ENCODE measurements at regions not wholly inside any gene's neighbourhood (a gene's known extent, or its start where the extent isn't known, plus 50 kb on each side); places are given as distances from the start of the nearest gene placed in this dataset.

- DNase-seq: no peak
- in situ Hi-C loops (cut with MboI; ENCODE audit: low pct_unique_long_range_greater_than_20kb, low sequenced_read_pairs): no loop called here
Observed at GRCh38 chr12:53829130-53829819, 77.5 kb upstream of the CISTR start.

DNA sequence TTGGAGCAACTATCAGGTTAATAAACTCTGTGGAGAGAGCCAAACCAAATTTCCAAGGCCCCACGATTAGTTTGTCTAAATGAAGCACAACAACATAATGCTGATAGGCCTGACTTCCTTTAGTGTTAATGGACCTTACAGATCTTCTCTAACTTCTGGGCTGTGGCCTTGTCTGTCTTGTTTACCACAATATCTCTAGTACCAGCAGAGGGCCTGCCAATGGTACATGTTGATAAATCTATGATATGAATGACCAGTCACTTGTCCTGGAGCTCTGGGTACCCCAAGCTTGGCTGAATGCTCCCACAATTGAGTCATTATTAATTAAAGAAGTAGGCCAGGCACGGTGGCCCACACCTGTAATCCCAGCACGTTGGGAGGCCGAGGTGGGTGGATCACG is 78.9 kb upstream of the CISTR start:
- in situ Hi-C loops (cut with MboI; ENCODE audit: low pct_unique_long_range_greater_than_20kb, low sequenced_read_pairs): no loop called here

DNA sequence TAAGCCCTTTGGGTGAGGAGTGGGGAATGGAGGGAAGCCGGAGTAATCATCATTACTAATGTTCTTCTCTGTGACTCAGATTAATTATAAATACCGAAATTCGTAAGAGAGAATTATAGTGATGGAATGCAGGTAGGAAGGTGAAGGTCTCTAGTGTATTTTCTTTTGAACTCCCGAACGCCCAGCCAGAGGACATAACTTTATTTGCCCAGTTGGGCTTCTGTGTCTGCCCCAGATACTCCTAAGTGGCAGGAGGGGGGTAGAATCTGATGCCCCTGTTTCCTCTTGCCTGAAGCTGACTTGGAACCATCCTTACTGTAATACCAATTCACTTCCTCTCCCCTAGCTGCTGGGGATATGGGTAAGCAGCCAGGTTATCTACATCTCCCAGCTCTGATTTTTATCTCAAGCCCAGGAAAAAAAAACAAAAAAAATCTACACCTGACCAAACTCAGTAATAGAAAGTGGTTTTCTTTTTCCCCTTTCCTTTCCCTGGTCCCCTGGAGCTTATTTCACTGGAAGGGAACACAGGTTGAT is 84.4 kb upstream of the CISTR start:
- in situ Hi-C loops (cut with MboI; ENCODE audit: low pct_unique_long_range_greater_than_20kb, low sequenced_read_pairs): no loop called here
- DNase-seq: no peak

More for the DNA sequence above, 78.9 kb upstream of the CISTR start:
- no peak for DNase-seq

DNA sequence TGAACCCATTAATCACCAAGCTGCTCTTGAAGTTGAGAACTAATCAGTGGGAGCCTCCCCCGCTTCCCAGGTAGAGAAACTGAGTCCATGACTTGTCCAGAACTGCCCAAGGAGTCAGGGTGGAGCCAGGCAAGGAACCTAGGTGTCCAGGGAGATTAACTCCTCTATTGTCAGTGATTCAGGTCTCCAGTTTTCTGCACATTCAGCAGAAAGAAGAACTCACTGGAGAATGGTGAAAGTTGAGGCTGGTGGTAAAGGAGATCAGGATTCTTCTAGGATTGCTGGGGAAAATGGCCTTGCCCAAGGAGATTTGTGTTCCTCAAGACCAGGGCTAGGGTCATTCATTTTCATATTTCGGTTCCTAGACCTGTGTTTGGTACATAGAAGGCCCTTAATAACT is 87.2 kb upstream of the CISTR start:
- in situ Hi-C loops (cut with MboI; ENCODE audit: low pct_unique_long_range_greater_than_20kb, low sequenced_read_pairs): no loop called here
- DNase-seq: no peak

DNA sequence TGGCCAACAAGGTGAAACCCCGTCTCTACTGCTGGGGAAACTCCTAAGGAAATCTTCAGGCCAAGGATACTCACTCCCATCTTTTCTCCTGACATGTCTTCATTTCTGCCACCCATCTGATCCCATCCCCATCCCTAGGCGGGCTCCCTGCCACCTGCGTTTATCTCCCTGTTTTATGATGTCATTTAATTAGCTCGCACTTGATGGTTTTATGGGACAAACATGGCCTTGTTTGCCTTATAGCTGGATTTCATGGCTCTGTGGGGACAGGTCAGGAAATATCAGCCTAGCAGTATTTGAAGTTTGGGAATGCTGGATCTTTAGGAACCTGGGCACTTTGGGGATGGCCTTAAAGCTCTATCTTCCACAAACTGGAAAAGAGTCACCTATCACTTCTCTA is 88.5 kb upstream of the CISTR start:
- DNase-seq: no peak

GRCh38 chr12:53842686-53843085 is 90.9 kb upstream of the CISTR start:
- in situ Hi-C loops (cut with MboI; ENCODE audit: low pct_unique_long_range_greater_than_20kb, low sequenced_read_pairs): no loop called here
- no peak for DNase-seq

More for the DNA sequence above, 88.5 kb upstream of the CISTR start:
- in situ Hi-C loops (cut with MboI; ENCODE audit: low pct_unique_long_range_greater_than_20kb, low sequenced_read_pairs): no loop called here

DNA sequence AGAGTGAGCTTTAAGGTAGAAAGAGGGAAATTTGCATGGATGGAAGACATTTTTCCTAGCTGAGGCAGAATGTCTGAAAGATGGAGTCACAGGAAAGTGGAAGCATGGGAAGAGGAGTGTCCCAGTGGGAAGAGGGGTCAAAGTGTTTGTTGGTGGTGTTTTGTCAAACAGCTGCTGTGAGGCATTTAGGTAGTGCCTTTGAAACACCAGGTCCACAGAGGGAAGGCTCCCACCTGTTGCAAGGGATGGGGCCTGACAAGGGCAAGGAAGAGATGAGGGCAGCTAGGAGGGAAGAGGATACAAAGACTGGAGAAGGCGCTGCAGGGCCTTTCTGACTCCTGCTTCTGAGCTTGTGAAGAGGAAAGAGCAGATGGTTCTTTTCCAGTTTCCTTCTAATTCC is 91.8 kb upstream of the CISTR start:
- no peak for DNase-seq
- in situ Hi-C loops (cut with MboI; ENCODE audit: low pct_unique_long_range_greater_than_20kb, low sequenced_read_pairs): no loop called here

- no peak for DNase-seq
- in situ Hi-C loops (cut with MboI; ENCODE audit: low pct_unique_long_range_greater_than_20kb, low sequenced_read_pairs): no loop called here
Observed at GRCh38 chr12:53844994-53845844, 93.4 kb upstream of the HOXC13 start.

DNA sequence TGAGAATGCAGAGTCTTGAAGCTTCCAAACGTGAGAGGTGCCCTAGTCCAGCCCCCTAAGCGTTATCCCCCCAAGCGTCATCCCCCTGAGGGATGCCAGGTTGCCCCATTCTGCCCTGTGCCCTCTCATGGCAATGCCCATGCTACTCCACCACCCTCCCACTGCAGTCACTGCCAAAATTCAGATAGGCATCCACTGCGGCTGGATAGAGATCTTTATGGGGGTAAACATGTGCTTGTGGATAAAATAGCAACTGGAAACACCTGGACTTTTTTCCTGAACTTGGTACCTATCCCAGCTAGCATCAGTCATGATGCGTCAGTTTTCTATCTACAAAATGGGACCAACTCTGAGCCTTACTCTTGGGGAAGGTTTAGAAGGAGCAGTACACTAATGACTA is 92.7 kb upstream of the HOXC13 start:
- in situ Hi-C loops (cut with MboI; ENCODE audit: low pct_unique_long_range_greater_than_20kb, low sequenced_read_pairs): no loop called here
- DNase-seq: no peak

- no peak for DNase-seq
- in situ Hi-C loops (cut with MboI; ENCODE audit: low pct_unique_long_range_greater_than_20kb, low sequenced_read_pairs): no loop called here
Observed at GRCh38 chr12:53849113-53849512, 89.5 kb upstream of the HOXC13 start.

- in situ Hi-C loops (cut with MboI; ENCODE audit: low pct_unique_long_range_greater_than_20kb, low sequenced_read_pairs): no loop called here
- DNase-seq: no peak
Observed at GRCh38 chr12:53849656-53850055, 89.0 kb upstream of the HOXC13 start.

- in situ Hi-C loops (cut with MboI; ENCODE audit: low pct_unique_long_range_greater_than_20kb, low sequenced_read_pairs): no loop called here
- DNase-seq: no peak
Observed at GRCh38 chr12:53852061-53852460, 86.6 kb upstream of the HOXC13 start.

GRCh38 chr12:53852992-53853391 is 85.6 kb upstream of the HOXC13 start:
- in situ Hi-C loops (cut with MboI; ENCODE audit: low pct_unique_long_range_greater_than_20kb, low sequenced_read_pairs): no loop called here
- no peak for DNase-seq

DNA sequence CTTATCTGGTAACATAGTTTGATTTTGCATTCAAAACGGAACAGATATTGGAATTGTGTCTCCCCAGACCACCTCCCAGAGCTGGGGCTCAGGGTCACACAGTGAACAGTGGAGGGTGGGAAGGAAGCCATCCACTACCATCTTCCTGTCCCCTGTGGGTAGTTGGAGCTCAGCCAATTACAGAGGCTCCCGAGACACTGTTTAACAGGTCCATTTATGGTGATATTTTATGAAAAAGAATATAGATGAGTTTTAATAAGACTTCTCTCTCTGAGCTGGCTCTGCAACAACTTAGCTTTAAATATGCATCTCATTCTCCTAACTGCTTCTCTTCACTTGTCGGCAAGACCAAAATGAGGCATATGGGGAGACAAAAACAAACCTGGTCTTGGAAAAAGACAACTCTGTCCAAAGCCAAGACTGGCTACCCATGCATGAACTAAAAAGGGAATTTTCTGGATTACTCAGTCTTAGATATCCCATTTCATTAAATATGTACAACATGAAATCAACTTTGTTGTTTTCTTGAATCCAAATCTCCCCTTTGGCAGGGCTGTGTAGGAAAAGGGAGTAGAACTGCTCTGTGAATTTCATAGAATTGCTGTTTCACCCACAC is 83.8 kb upstream of the HOXC13 start:
- no peak for DNase-seq
- in situ Hi-C loops (cut with MboI; ENCODE audit: low pct_unique_long_range_greater_than_20kb, low sequenced_read_pairs): no loop called here

- in situ Hi-C loops (cut with MboI; ENCODE audit: low pct_unique_long_range_greater_than_20kb, low sequenced_read_pairs): no loop called here
- DNase-seq: no peak
Observed at GRCh38 chr12:53856132-53856531, 82.5 kb upstream of the HOXC13 start.

- in situ Hi-C loops (cut with MboI; ENCODE audit: low pct_unique_long_range_greater_than_20kb, low sequenced_read_pairs): no loop called here
- no peak for DNase-seq
Observed at GRCh38 chr12:53857666-53858065, 81.0 kb upstream of the HOXC13 start.

DNA sequence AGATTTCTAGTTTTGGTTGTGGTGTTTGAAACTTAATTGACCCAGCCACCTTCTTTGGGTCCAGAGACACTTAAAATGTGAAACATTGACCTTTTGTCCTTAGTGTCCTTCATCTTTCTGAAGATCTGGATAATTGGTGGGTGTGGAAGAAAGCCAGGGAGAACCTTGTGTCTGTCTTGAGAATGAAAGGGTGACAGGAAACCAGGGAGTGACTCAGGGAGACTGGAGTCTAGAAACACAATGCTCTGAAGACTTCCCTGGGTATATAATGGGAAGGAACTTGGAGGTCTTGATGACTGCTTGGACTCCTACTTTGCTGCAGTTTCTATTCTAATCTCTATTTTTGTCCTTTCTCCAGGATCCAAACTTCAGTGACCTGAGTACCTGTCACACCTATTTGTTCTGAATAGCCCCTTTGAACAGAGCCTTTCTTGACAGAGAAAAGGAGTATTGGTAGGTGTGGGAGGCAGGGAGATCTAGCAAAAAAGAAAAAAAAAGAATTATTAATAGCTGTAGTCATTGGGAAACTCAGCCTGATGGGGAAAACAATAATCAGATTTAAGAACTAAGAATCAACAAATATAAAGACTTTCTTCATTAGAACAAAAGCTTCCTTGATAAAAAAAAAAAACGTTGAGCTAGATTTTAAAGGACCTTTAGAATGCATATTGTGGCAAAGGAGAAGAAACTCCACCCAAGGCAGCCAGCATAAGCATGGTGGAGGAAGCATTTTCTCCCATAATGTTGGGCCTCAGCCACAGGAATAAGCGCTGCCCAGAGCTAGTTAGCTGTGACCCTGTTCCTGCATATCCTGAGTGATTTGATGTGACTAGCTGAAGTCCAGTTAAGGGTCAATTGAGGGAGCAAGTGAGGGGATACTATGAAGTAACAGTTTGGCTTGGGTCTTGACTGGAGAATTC is 77.9 kb upstream of the HOXC13 start:
- no peak for DNase-seq
- in situ Hi-C loops (cut with MboI; ENCODE audit: low pct_unique_long_range_greater_than_20kb, low sequenced_read_pairs): no loop called here

DNA sequence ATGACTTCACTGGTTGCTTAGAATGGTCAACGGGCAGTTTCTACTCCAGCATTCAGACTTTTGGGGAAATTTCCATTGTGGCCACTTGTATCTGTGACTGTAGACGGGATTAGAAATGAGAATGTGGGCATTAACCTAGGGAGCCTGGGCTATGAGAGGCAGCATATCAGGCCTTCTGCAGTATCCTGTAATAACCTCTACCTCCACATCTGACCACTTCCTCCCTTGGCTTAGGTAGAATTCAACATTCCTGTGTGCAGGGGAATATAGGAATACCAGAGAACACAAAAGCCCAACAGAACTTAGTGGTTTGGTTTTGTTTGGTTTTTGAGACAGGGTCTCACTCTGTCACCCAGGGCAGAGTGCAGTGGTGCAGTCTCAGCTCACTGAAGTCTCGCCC is 76.4 kb upstream of the HOXC13 start:
- DNase-seq: no peak
- in situ Hi-C loops (cut with MboI; ENCODE audit: low pct_unique_long_range_greater_than_20kb, low sequenced_read_pairs): no loop called here

GRCh38 chr12:53862831-53863230 is 75.8 kb upstream of the HOXC13 start:
- DNase-seq: no peak
- in situ Hi-C loops (cut with MboI; ENCODE audit: low pct_unique_long_range_greater_than_20kb, low sequenced_read_pairs): no loop called here

All from KBM-7 (cell line).